IMR-90 (cell line): ENCODE measurements at regions not wholly inside any gene's neighbourhood (a gene's known extent, or its start where the extent isn't known, plus 50 kb on each side); places are given as distances from the start of the nearest gene placed in this dataset.
A peak's percentile ranks its signal among the peaks of the same experiment; 100 is the strongest.

Experiments used
- ATAC-seq: fragments of 200-7000 bp; cut with Tn5 transposase; 2 replicates; pipeline ENCODE4 v1.9.1; 2020; ENCODE audit warnings: low read depth, mild to moderate bottlenecking, moderate library complexity
- BruUV-seq: library from RNA; stranded (reverse); fragments of 400-500 nt; replicated peaks from 2 replicates; lab custom pipeline; 2021; lab: Mats Ljungman, UMichigan
- CTCF ChIA-PET: fragments of 300-600 bp; formaldehyde crosslinking; extraction: SDS; loops from one replicate; lab custom pipeline; 2021; ENCODE audit warnings: antibody characterized with exemption; lab: Yijun Ruan, JAX
- POLR2A ChIA-PET: fragments of 300-600 bp; sonication (Branson Sonifier 250); formaldehyde crosslinking; loops from one replicate; lab custom pipeline; 2022; ENCODE audit warnings: antibody characterized with exemption; ENCODE audit not compliant: unreplicated experiment; lab: Charles Lee
- DNase-seq: peaks from one replicate; pipeline ENCODE4 v3.0.0; 2013
- H2AFZ ChIP-seq: replicated peaks from 2 replicates; pipeline ENCODE3; 2013; ENCODE audit warnings: low read length, mild to moderate bottlenecking; ENCODE audit not compliant: poor library complexity
- H2AK5ac ChIP-seq: 2 replicates; pipeline ENCODE4 v1.6.1; 2013; ENCODE audit warnings: low read depth, low read length, inconsistent platforms
- H2AK9ac ChIP-seq: replicated peaks from 2 replicates; pipeline ENCODE3; 2013; ENCODE audit warnings: mild to moderate bottlenecking, low read depth, low read length, moderate library complexity; ENCODE audit not compliant: poor library complexity
- H2BK120ac ChIP-seq: 2 replicates; pipeline ENCODE4 v1.6.1; 2013; ENCODE audit warnings: low read depth, low read length, inconsistent platforms
- H2BK15ac ChIP-seq: 3 replicates; pipeline ENCODE4 v1.6.1; 2013; ENCODE audit warnings: low read depth, low read length, inconsistent platforms
- H2BK20ac ChIP-seq: 2 replicates; pipeline ENCODE4 v1.6.1; 2013; ENCODE audit warnings: low read depth, mild to moderate bottlenecking, inconsistent platforms, low read length, moderate library complexity
- H2BK5ac ChIP-seq: 2 replicates; pipeline ENCODE4 v1.6.1; 2013; ENCODE audit warnings: mild to moderate bottlenecking, low read depth, low read length, inconsistent platforms; ENCODE audit not compliant: poor library complexity, severe bottlenecking
- H3K14ac ChIP-seq: replicated peaks from 2 replicates; pipeline ENCODE4 v1.6.1; 2013; ENCODE audit warnings: low read depth, low read length, inconsistent platforms
- H3K18ac ChIP-seq: 2 replicates; pipeline ENCODE4 v1.6.1; 2013; ENCODE audit warnings: low read depth, low read length, control low read depth
- H3K23ac ChIP-seq: 2 replicates; pipeline ENCODE4 v1.6.1; 2013; ENCODE audit warnings: low read depth, low read length, inconsistent platforms
- H3K27ac ChIP-seq: 2 replicates; pipeline ENCODE4 v1.5.1; 2013; ENCODE audit warnings: mild to moderate bottlenecking, control low read depth, low read length; ENCODE audit not compliant: insufficient read depth
- H3K27me3 ChIP-seq: 2 replicates; pipeline ENCODE4 v1.6.1; 2013; ENCODE audit warnings: low read length; ENCODE audit not compliant: control insufficient read depth, insufficient read depth
- H3K36me3 ChIP-seq: 2 replicates; pipeline ENCODE4 v1.6.1; 2013; ENCODE audit warnings: low read length, mixed read lengths; ENCODE audit not compliant: control insufficient read depth, insufficient read depth
- H3K4ac ChIP-seq: 2 replicates; pipeline ENCODE4 v1.6.1; 2013; ENCODE audit warnings: low read depth, low read length, inconsistent platforms
- H3K4me1 ChIP-seq: 2 replicates; pipeline ENCODE4 v1.6.1; 2013; ENCODE audit warnings: low read length, mixed read lengths; ENCODE audit not compliant: control insufficient read depth, insufficient read depth
- H3K4me2 ChIP-seq: 2 replicates; pipeline ENCODE4 v1.6.1; 2013; ENCODE audit warnings: low read depth, mild to moderate bottlenecking, control low read depth, low read length, moderate library complexity
- H3K4me3 ChIP-seq: 2 replicates; pipeline ENCODE4 v1.5.1; 2013; ENCODE audit warnings: low read depth, mild to moderate bottlenecking, control low read depth, low read length, moderate library complexity; ENCODE audit not compliant: insufficient read depth
- H3K56ac ChIP-seq: 2 replicates; pipeline ENCODE4 v1.6.1; 2013; ENCODE audit warnings: low read length, inconsistent platforms; ENCODE audit not compliant: insufficient read depth; ENCODE audit errors: extremely low read depth
- H3K79me1 ChIP-seq, 2 experiments: 2 replicates each; pipeline ENCODE4 v1.6.1; 2013; ENCODE audit warnings: low read length in 2 of 2, inconsistent platforms in 1 of 2, low read depth in 1 of 2
- H3K9ac ChIP-seq: 2 replicates; pipeline ENCODE4 v1.6.1; 2013; ENCODE audit warnings: low read depth, low read length, control low read depth
- H3K9me1 ChIP-seq: 2 replicates; pipeline ENCODE4 v1.6.1; 2013; ENCODE audit warnings: low read length, inconsistent platforms; ENCODE audit not compliant: insufficient read depth
- H3K9me3 ChIP-seq: 2 replicates; pipeline ENCODE4 v1.6.1; 2013; ENCODE audit warnings: low read length; ENCODE audit not compliant: control insufficient read depth, insufficient read depth
- H4K20me1 ChIP-seq: 2 replicates; pipeline ENCODE4 v1.6.1; 2013; ENCODE audit warnings: low read length, inconsistent platforms; ENCODE audit not compliant: insufficient read depth
- H4K5ac ChIP-seq: 2 replicates; pipeline ENCODE4 v1.6.1; 2013; ENCODE audit warnings: mild to moderate bottlenecking, low read depth, low read length, control low read depth
- H4K8ac ChIP-seq, 2 experiments: 2 replicates each; pipeline ENCODE4 v1.6.1; 2013; ENCODE audit warnings: low read depth in 2 of 2, low read length in 2 of 2, control low read depth in 1 of 2, inconsistent platforms in 1 of 2
- H4K91ac ChIP-seq: 2 replicates; pipeline ENCODE4 v1.6.1; 2013; ENCODE audit warnings: low read depth, low read length, inconsistent platforms; ENCODE audit not compliant: insufficient read depth
- BHLHE40 ChIP-seq: fragments of 150-350 bp; IDR thresholded peaks from 2 replicates; pipeline ENCODE4 v1.6.1; 2016; ENCODE audit warnings: mild to moderate bottlenecking, low read depth, low read length
- CEBPB ChIP-seq: IDR thresholded peaks from 2 replicates; pipeline ENCODE4 v1.6.1; 2012; ENCODE audit warnings: low read depth, low read length, improper control_type of control experiment
- CHD1 ChIP-seq: IDR thresholded peaks from 2 replicates; pipeline ENCODE4 v1.6.1; 2012; ENCODE audit warnings: low read depth, low read length, improper control_type of control experiment
- CTCF ChIP-seq: conservative IDR thresholded peaks from 2 replicates; pipeline ENCODE4 v1.5.1; 2012; ENCODE audit warnings: mild to moderate bottlenecking, low read depth, low read length, improper control_type of control experiment
- ELK1 ChIP-seq: fragments of 150-350 bp; IDR thresholded peaks from 2 replicates; pipeline ENCODE4 v1.6.1; 2016; ENCODE audit warnings: low read depth, mild to moderate bottlenecking, low read length, moderate library complexity, borderline replicate concordance
- FOS ChIP-seq: fragments of 150-350 bp; IDR thresholded peaks from 2 replicates; pipeline ENCODE4 v1.6.1; 2016; ENCODE audit warnings: low read depth, low read length
- MAFK ChIP-seq: IDR thresholded peaks from 2 replicates; pipeline ENCODE4 v1.6.1; 2012; ENCODE audit warnings: low read depth, low read length, improper control_type of control experiment
- MAZ ChIP-seq: IDR thresholded peaks from 2 replicates; pipeline ENCODE4 v1.6.1; 2012; ENCODE audit warnings: low read depth, mild to moderate bottlenecking, low read length, improper control_type of control experiment, moderate library complexity, borderline replicate concordance
- MXI1 ChIP-seq: IDR thresholded peaks from 2 replicates; pipeline ENCODE4 v1.6.1; 2012; ENCODE audit warnings: low read depth, mild to moderate bottlenecking, low read length, moderate library complexity, borderline replicate concordance
- NFE2L2 ChIP-seq: fragments of 150-350 bp; IDR thresholded peaks from 2 replicates; pipeline ENCODE4 v1.6.1; 2016; ENCODE audit warnings: low read depth, mild to moderate bottlenecking, low read length
- POLR2A ChIP-seq: IDR thresholded peaks from 2 replicates; pipeline ENCODE4 v1.6.1; 2012; ENCODE audit warnings: mild to moderate bottlenecking, low read depth, low read length
- RAD21 ChIP-seq: IDR thresholded peaks from 2 replicates; pipeline ENCODE4 v1.6.1; 2012; ENCODE audit warnings: low read length, improper control_type of control experiment
- RCOR1 ChIP-seq: IDR thresholded peaks from 2 replicates; pipeline ENCODE4 v1.6.1; 2012; ENCODE audit warnings: mild to moderate bottlenecking, low read length, improper control_type of control experiment; ENCODE audit not compliant: insufficient replicate concordance
- RFX5 ChIP-seq: IDR thresholded peaks from 2 replicates; pipeline ENCODE4 v1.8.0; 2012; ENCODE audit warnings: low read depth, mild to moderate bottlenecking, low read length, moderate library complexity
- SMC3 ChIP-seq: fragments of 150-350 bp; IDR thresholded peaks from 2 replicates; pipeline ENCODE4 v1.6.1; 2016; ENCODE audit warnings: low read depth, mild to moderate bottlenecking, antibody characterized with exemption, low read length, moderate library complexity
- USF2 ChIP-seq: fragments of 150-350 bp; IDR thresholded peaks from 2 replicates; pipeline ENCODE4 v1.6.1; 2017; ENCODE audit warnings: mild to moderate bottlenecking, antibody characterized with exemption, low read length, low read depth
- WGBS, 2 experiments: methylation state at CpG; one replicate each; pipeline versions ENCODE4 v1.1.5 to v1.1.7; 2013; ENCODE audit warnings: missing lambda C conversion rate in 2 of 2; ENCODE audit not compliant: insufficient read length in 1 of 2; ENCODE audit errors: extremely low coverage in 2 of 2; 5-methylcytosine and 5-hydroxymethylcytosine counted together
- dilution Hi-C: fragments of 300-500 bp; cut with HindIII; formaldehyde crosslinking; loops from one replicate; pipeline ENCODE4 v1.14.3; 2018; ENCODE audit warnings: low sequenced_read_pairs; ENCODE audit not compliant: unreplicated experiment
- in situ Hi-C: fragments of 300-500 bp; cut with MboI; formaldehyde crosslinking; loops from 3 replicates; pipeline ENCODE4 v1.14.3; 2019; ENCODE audit warnings: low sequenced_read_pairs, inconsistent platforms, mixed read lengths
- intact Hi-C: fragments of 100-400 bp; cut with micrococcal nuclease; formaldehyde crosslinking; loops from 2 replicates; pipeline ENCODE4 v1.10.0; 2022

- no peak overlapping the region for H3K14ac ChIP-seq
- no peaks in the 10 kb centered on the region for H3K9me1 ChIP-seq
- H4K8ac ChIP-seq: peak overlapping the region in 1 of 2 experiments; percentile 17; a peak in 1 of 4 replicates
- ChIA-PET POLR2A (no interaction called here), CTCF (no interaction called here)
- no peak overlapping the region for H3K4ac ChIP-seq
- no TSS peak for BruUV-seq
- WGBS, 2 experiments: 55% methylated on average over 2 of the region's 5 CpGs; no CpG with 5 or more reads in 1 of the 2 experiments
- H3K56ac ChIP-seq: no peak overlapping the region
- no peak overlapping the region for H2AFZ ChIP-seq
- H4K5ac ChIP-seq: peak overlapping the region; percentile 29
- H3K27ac ChIP-seq: no peak overlapping the region
- peak overlapping the region; percentile 32; the same call in 1 of the 2 replicates for H2BK120ac ChIP-seq
- no peak overlapping the region for H3K4me2 ChIP-seq
- no peak overlapping the region for H3K23ac ChIP-seq
- H2BK15ac ChIP-seq: no peak overlapping the region
- peaks cover 10% of the 10 kb centered on the region for H3K4me1 ChIP-seq
- H3K18ac ChIP-seq: no peak overlapping the region; the same call in 1 of the 2 replicates
- H4K91ac ChIP-seq: no peak overlapping the region; the same call in 1 of the 2 replicates
- H3K4me3 ChIP-seq: no peak overlapping the region
- no peaks in the 10 kb centered on the region for H3K9me3 ChIP-seq
- 0 out of 2 replicates have a peak overlapping the region, but pooled peaks have one; percentile 14 for H2BK20ac ChIP-seq
- no peak overlapping the region for H3K9ac ChIP-seq
- TF ChIP-seq MXI1: no peak
- TF ChIP-seq POLR2A: no peak
- no peak for TF ChIP-seq CEBPB
- TF ChIP-seq ELK1: no peak
- no peak for TF ChIP-seq MAFK
- TF ChIP-seq CTCF: no peak
- no peak for TF ChIP-seq MAZ
- no peak for TF ChIP-seq BHLHE40
- TF ChIP-seq RCOR1: no peak
- no peak for TF ChIP-seq NFE2L2
- TF ChIP-seq USF2: no peak
- no peak for TF ChIP-seq RFX5
- TF ChIP-seq SMC3: no peak
- no peak for TF ChIP-seq RAD21
- no peak for TF ChIP-seq CHD1
- no peak for TF ChIP-seq FOS
- H2AK5ac ChIP-seq: no peak overlapping the region
- ATAC-seq (no peak), DNase-seq (no peak)
- no peaks in the 10 kb centered on the region for H3K36me3 ChIP-seq
- no peak overlapping the region for H2BK5ac ChIP-seq
- no peaks in the 10 kb centered on the region for H3K79me1 ChIP-seq
- dilution Hi-C loops (no loop called here), intact Hi-C loops (no loop called here), in situ Hi-C loops (no loop called here)
- no peaks in the 10 kb centered on the region; the same call in 1 of the 2 replicates for H3K27me3 ChIP-seq
- no peaks in the 10 kb centered on the region for H4K20me1 ChIP-seq
- no peak overlapping the region for H2AK9ac ChIP-seq
Observed at GRCh38 chrX:13383907-13384306, 64.1 kb upstream of the ATXN3L start.
